Sigmoid colon (tissue), 3 donors: ENCODE measurements at regions not wholly inside any gene's neighbourhood (a gene's known extent, or its start where the extent isn't known, plus 50 kb on each side); places are given as distances from the start of the nearest gene placed in this dataset.

Experiments used
- POLR2A ChIP-seq, 2 donors: fragments of 450-650 bp; IDR thresholded peaks; one replicate each; pipeline ENCODE4 v1.6.1; 2016; ENCODE audit warnings: antibody characterized with exemption in 2 of 2, mild to moderate bottlenecking in 2 of 2, moderate library complexity in 2 of 2
- TF ChIP-seq, protein P1 (sequence below), 4 experiments: fragments of 450-650 bp in 3 of 4; fragments of 200-600 bp in 1 of 4; IDR thresholded peaks; one replicate each; pipeline ENCODE4 v1.5.1; 2016 to 2019; ENCODE audit warnings: antibody characterized with exemption in 4 of 4, mild to moderate bottlenecking in 3 of 4, moderate library complexity in 2 of 4

GRCh38 chr12:127393465-127393864, 873.5 kb upstream of the TMEM132C start:
- TF ChIP-seq, protein P1, sequence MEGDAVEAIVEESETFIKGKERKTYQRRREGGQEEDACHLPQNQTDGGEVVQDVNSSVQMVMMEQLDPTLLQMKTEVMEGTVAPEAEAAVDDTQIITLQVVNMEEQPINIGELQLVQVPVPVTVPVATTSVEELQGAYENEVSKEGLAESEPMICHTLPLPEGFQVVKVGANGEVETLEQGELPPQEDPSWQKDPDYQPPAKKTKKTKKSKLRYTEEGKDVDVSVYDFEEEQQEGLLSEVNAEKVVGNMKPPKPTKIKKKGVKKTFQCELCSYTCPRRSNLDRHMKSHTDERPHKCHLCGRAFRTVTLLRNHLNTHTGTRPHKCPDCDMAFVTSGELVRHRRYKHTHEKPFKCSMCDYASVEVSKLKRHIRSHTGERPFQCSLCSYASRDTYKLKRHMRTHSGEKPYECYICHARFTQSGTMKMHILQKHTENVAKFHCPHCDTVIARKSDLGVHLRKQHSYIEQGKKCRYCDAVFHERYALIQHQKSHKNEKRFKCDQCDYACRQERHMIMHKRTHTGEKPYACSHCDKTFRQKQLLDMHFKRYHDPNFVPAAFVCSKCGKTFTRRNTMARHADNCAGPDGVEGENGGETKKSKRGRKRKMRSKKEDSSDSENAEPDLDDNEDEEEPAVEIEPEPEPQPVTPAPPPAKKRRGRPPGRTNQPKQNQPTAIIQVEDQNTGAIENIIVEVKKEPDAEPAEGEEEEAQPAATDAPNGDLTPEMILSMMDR (IDR thresholded peaks at IDR 0.05) = no peak
- no peak for TF ChIP-seq POLR2A (IDR thresholded peaks at IDR 0.05)
